H1 (cell line): ENCODE measurements at regions not wholly inside any gene's neighbourhood (a gene's known extent, or its start where the extent isn't known, plus 50 kb on each side); places are given as distances from the start of the nearest gene placed in this dataset.

Experiments used
- CTCF ChIA-PET: fragments of 300-600 bp; sonication (Branson Sonifier 250); formaldehyde crosslinking; loops from one replicate; lab custom pipeline; 2021; ENCODE audit not compliant: partially characterized antibody; lab: Charles Lee
- POLR2A ChIA-PET: fragments of 300-600 bp; sonication (Branson Sonifier 250); formaldehyde crosslinking; loops from one replicate; lab custom pipeline; 2021; ENCODE audit warnings: inconsistent platforms; ENCODE audit not compliant: partially characterized antibody; lab: Charles Lee
- DNase-seq, 2 experiments: peaks; one replicate each; pipeline versions ENCODE4 v3.0.0 to v3.0.0-alpha.2; 2010 to 2022; ENCODE audit warnings: low spot score in 2 of 2, low read depth in 1 of 2, mixed read lengths in 1 of 2
- FAIRE-seq: peaks from 2 replicates; lab custom pipeline; 2011; peaks lifted over from hg19 to GRCh38; lab: Jason Lieb, UNC
- H2AFZ ChIP-seq: 2 replicates; pipeline ENCODE4 v1.8.1; 2012; ENCODE audit warnings: low read length, inconsistent platforms
- H2AK5ac ChIP-seq: 2 replicates; pipeline ENCODE4 v1.6.1; 2013; ENCODE audit warnings: low read depth, low read length
- H2BK120ac ChIP-seq: replicated peaks from 2 replicates; pipeline ENCODE3; 2013; ENCODE audit warnings: low read depth, low read length, inconsistent platforms
- H2BK12ac ChIP-seq: 2 replicates; pipeline ENCODE4 v1.6.1; 2013; ENCODE audit warnings: low read depth, low read length
- H2BK15ac ChIP-seq: 2 replicates; pipeline ENCODE4 v1.6.1; 2013; ENCODE audit warnings: low read length
- H2BK20ac ChIP-seq: 2 replicates; pipeline ENCODE4 v1.6.1; 2013; ENCODE audit warnings: low read length
- H2BK5ac ChIP-seq: 2 replicates; pipeline ENCODE4 v1.6.1; 2013; ENCODE audit warnings: low read depth, low read length
- H3K14ac ChIP-seq: 2 replicates; pipeline ENCODE4 v1.6.1; 2013; ENCODE audit warnings: inconsistent platforms; ENCODE audit not compliant: insufficient read length
- H3K18ac ChIP-seq: 2 replicates; pipeline ENCODE4 v1.6.1; 2013; ENCODE audit warnings: low read length; ENCODE audit errors: extremely low read depth
- H3K23ac ChIP-seq: 2 replicates; pipeline ENCODE4 v1.6.1; 2013; ENCODE audit warnings: inconsistent platforms; ENCODE audit not compliant: insufficient read length
- H3K23me2 ChIP-seq: 2 replicates; pipeline ENCODE4 v1.6.1; 2013; ENCODE audit warnings: low read depth, low read length
- H3K27ac ChIP-seq: 2 replicates; pipeline ENCODE4 v1.6.1; 2011; ENCODE audit warnings: low read depth, low read length, inconsistent platforms
- H3K27me3 ChIP-seq, 4 experiments: replicated peaks in 1 of 4; 1 replicate in 1 of 4; 2 replicates in 3 of 4; pipeline versions ENCODE4 v1.6.1 to v1.8.1; 2011 to 2013; ENCODE audit warnings: low read length in 3 of 4, mild to moderate bottlenecking in 3 of 4, inconsistent platforms in 2 of 4, mixed read lengths in 2 of 4, moderate library complexity in 1 of 4; ENCODE audit not compliant: control insufficient read depth in 3 of 4, insufficient read depth in 3 of 4; ENCODE audit errors: extremely low read depth in 1 of 4
- H3K36me3 ChIP-seq, 4 experiments: 2 replicates each; pipeline versions ENCODE4 v1.6.1 to v1.8.1; 2011 to 2013; ENCODE audit warnings: mild to moderate bottlenecking in 4 of 4, low read length in 3 of 4, moderate library complexity in 2 of 4, control low read depth in 1 of 4, inconsistent platforms in 1 of 4; ENCODE audit not compliant: insufficient read depth in 4 of 4, control insufficient read depth in 2 of 4
- H3K4ac ChIP-seq: replicated peaks from 2 replicates; pipeline ENCODE3; 2013; ENCODE audit warnings: low read length, low read depth, mixed read lengths, inconsistent platforms; ENCODE audit not compliant: insufficient read length
- H3K4me1 ChIP-seq, 4 experiments: replicated peaks in 1 of 4; 1 replicate in 1 of 4; 2 replicates in 3 of 4; pipeline versions ENCODE4 v1.6.1 to v1.8.1; 2011 to 2013; ENCODE audit warnings: low read length in 3 of 4, inconsistent platforms in 2 of 4, mixed read lengths in 1 of 4; ENCODE audit not compliant: insufficient read depth in 4 of 4, control insufficient read depth in 3 of 4
- H3K4me2 ChIP-seq, 2 experiments: 2 replicates each; pipeline versions ENCODE4 v1.6.1 to v1.8.1; 2011 to 2013; ENCODE audit warnings: low read depth in 2 of 2, low read length in 2 of 2, control low read depth in 1 of 2, inconsistent platforms in 1 of 2, mild to moderate bottlenecking in 1 of 2; ENCODE audit not compliant: insufficient read depth in 1 of 2
- H3K4me3 ChIP-seq, 4 experiments: fragments of 200-600, 300-600 bp in 1 of 4; sonication (generic), shearing (Covaris generic), sonication (Bioruptor Twin) in 1 of 4; 2 replicates each; pipeline versions ENCODE4 v1.5.1 to v1.8.1; 2011 to 2016; ENCODE audit warnings: low read length in 4 of 4, low read depth in 3 of 4, control low read depth in 2 of 4, inconsistent platforms in 2 of 4, mild to moderate bottlenecking in 2 of 4, mixed read lengths in 1 of 4, moderate library complexity in 1 of 4; ENCODE audit not compliant: insufficient read depth in 2 of 4; ENCODE audit errors: extremely low read depth in 1 of 4
- H3K56ac ChIP-seq: replicated peaks from 2 replicates; pipeline ENCODE3; 2013; ENCODE audit warnings: low read depth, mild to moderate bottlenecking, mixed read lengths, low read length, inconsistent platforms; ENCODE audit not compliant: insufficient read length
- H3K79me1 ChIP-seq: 2 replicates; pipeline ENCODE4 v1.6.1; 2013; ENCODE audit warnings: low read depth, low read length, control low read depth
- H3K79me2 ChIP-seq, 2 experiments: 2 replicates each; pipeline versions ENCODE4 v1.6.1 to v1.8.1; 2012 to 2013; ENCODE audit warnings: low read length in 2 of 2, mild to moderate bottlenecking in 2 of 2, inconsistent platforms in 1 of 2; ENCODE audit not compliant: insufficient read depth in 2 of 2, control insufficient read depth in 1 of 2
- H3K9ac ChIP-seq, 4 experiments: replicated peaks in 1 of 4; 1 replicate in 1 of 4; 2 replicates in 3 of 4; pipeline versions ENCODE4 v1.6.1 to v1.8.1; 2011 to 2013; ENCODE audit warnings: low read depth in 3 of 4, low read length in 3 of 4, control low read depth in 2 of 4, mild to moderate bottlenecking in 2 of 4, moderate library complexity in 2 of 4, inconsistent platforms in 1 of 4; ENCODE audit errors: extremely low read depth in 1 of 4
- H3K9me3 ChIP-seq, 2 experiments: 2 replicates each; pipeline versions ENCODE4 v1.6.1 to v1.8.1; 2012 to 2013; ENCODE audit warnings: mild to moderate bottlenecking in 2 of 2, moderate library complexity in 2 of 2, control low read depth in 1 of 2, inconsistent platforms in 1 of 2, low read depth in 1 of 2, low read length in 1 of 2, mixed read lengths in 1 of 2; ENCODE audit not compliant: insufficient read depth in 2 of 2
- H4K20me1 ChIP-seq, 2 experiments: replicated peaks in 1 of 2; 2 replicates each; pipeline versions ENCODE3 to v1.8.1; 2011 to 2013; ENCODE audit warnings: inconsistent platforms in 2 of 2, low read length in 2 of 2, mild to moderate bottlenecking in 1 of 2; ENCODE audit not compliant: insufficient read depth in 2 of 2, control insufficient read depth in 1 of 2
- H4K5ac ChIP-seq: 2 replicates; pipeline ENCODE4 v1.6.1; 2013; ENCODE audit warnings: low read length, low read depth, mixed read lengths, inconsistent platforms; ENCODE audit not compliant: insufficient read length
- H4K8ac ChIP-seq: 2 replicates; pipeline ENCODE4 v1.8.0; 2013; ENCODE audit warnings: mild to moderate bottlenecking, moderate library complexity, low read length, inconsistent platforms; ENCODE audit not compliant: insufficient read depth; ENCODE audit errors: extremely low read depth
- H4K91ac ChIP-seq: replicated peaks from 2 replicates; pipeline ENCODE3; 2013; ENCODE audit warnings: low read length, mixed read lengths, inconsistent platforms; ENCODE audit not compliant: insufficient read length
- BACH1 ChIP-seq: IDR thresholded peaks from 2 replicates; pipeline ENCODE4 v1.6.1; 2012; ENCODE audit warnings: low read length, improper control_type of control experiment
- BRCA1 ChIP-seq: IDR thresholded peaks from 2 replicates; pipeline ENCODE4 v1.6.1; 2012; ENCODE audit warnings: low read depth, low read length, improper control_type of control experiment
- CREB1 ChIP-seq: IDR thresholded peaks from 2 replicates; pipeline ENCODE4 v1.6.1; 2012; ENCODE audit warnings: inconsistent platforms
- FOSL1 ChIP-seq: IDR thresholded peaks from 2 replicates; pipeline ENCODE4 v1.6.1; 2011; ENCODE audit warnings: mild to moderate bottlenecking, low read depth, low read length, moderate library complexity; ENCODE audit not compliant: insufficient read depth
- HDAC6 ChIP-seq: IDR thresholded peaks from one replicate; pipeline ENCODE4 v1.7.1; 2012; ENCODE audit warnings: low read depth, mild to moderate bottlenecking, inconsistent platforms, low read length, moderate library complexity
- JUN ChIP-seq: IDR thresholded peaks from 2 replicates; pipeline ENCODE4 v1.6.1; 2011; ENCODE audit warnings: low read depth, mild to moderate bottlenecking, improper control_type of control experiment, low read length
- KDM5A ChIP-seq: fragments of 200-600 bp; IDR thresholded peaks from 2 replicates; pipeline ENCODE4 v1.7.1; 2012; ENCODE audit warnings: mild to moderate bottlenecking, low read length, inconsistent platforms, mixed read lengths
- POLR2A ChIP-seq, 2 experiments: IDR thresholded peaks; 1 replicate in 1 of 2; 2 replicates in 1 of 2; pipeline ENCODE4 v1.6.1; 2011; ENCODE audit warnings: low read depth in 2 of 2, low read length in 2 of 2, mild to moderate bottlenecking in 2 of 2; ENCODE audit errors: control extremely low read depth in 1 of 2
- POU5F1 ChIP-seq: IDR thresholded peaks from 2 replicates; pipeline ENCODE4 v1.6.1; 2011; ENCODE audit warnings: low read depth, mild to moderate bottlenecking, low read length, moderate library complexity
- RFX5 ChIP-seq: IDR thresholded peaks from 2 replicates; pipeline ENCODE4 v1.6.1; 2011; ENCODE audit warnings: low read depth, low read length, improper control_type of control experiment, borderline replicate concordance
- RNF2 ChIP-seq: fragments of 200-900, 300-1000 bp; sonication (generic); IDR thresholded peaks from 2 replicates; pipeline ENCODE4 v1.7.1; 2016; ENCODE audit warnings: borderline replicate concordance, low read depth, mild to moderate bottlenecking, antibody characterized with exemption, low read length; ENCODE audit not compliant: poor library complexity, severe bottlenecking; ENCODE audit errors: missing control alignments
- RXRA ChIP-seq: IDR thresholded peaks from 2 replicates; pipeline ENCODE4 v1.6.1; 2011; ENCODE audit warnings: low read depth, mild to moderate bottlenecking, low read length, moderate library complexity; ENCODE audit not compliant: insufficient read depth
- SP2 ChIP-seq: IDR thresholded peaks from 2 replicates; pipeline ENCODE4 v1.6.1; 2012; ENCODE audit warnings: mild to moderate bottlenecking, low read length, inconsistent platforms
- SP4 ChIP-seq: IDR thresholded peaks from 2 replicates; pipeline ENCODE4 v1.6.1; 2012; ENCODE audit warnings: low read length, inconsistent platforms
- ZNF274 ChIP-seq: IDR thresholded peaks from 2 replicates; pipeline ENCODE4 v1.7.0; 2012; ENCODE audit warnings: low read length, borderline replicate concordance; ENCODE audit errors: extremely low read depth
- WGBS, 2 experiments: shearing (Covaris generic) in 1 of 2; methylation state at CpG; one replicate each; pipeline versions ENCODE4 v1.1.6 to v1.1.7; 2013 to 2015; ENCODE audit warnings: low lambda C conversion rate in 2 of 2, mixed read lengths in 2 of 2, inconsistent platforms in 1 of 2, low coverage in 1 of 2, missing lambda C conversion rate in 1 of 2; ENCODE audit not compliant: insufficient replicate concordance in 2 of 2, insufficient coverage in 1 of 2, insufficient read length in 1 of 2; ENCODE audit errors: extremely low coverage in 1 of 2, missing lambda C conversion rate in 1 of 2; 5-methylcytosine and 5-hydroxymethylcytosine counted together

GRCh38 chr4:156710365-156711192 is 261.0 kb downstream of the PDGFC start:
- Histone ChIP-seq H3K18ac (no peak overlapping the region), H4K8ac (no peak overlapping the region), H2BK120ac (no peak overlapping the region), H3K27me3 (no peaks in the 10 kb centered on the region), H3K56ac (no peak overlapping the region), H4K91ac (no peak overlapping the region), H3K14ac (no peak overlapping the region), H3K4me1 (no peaks in the 10 kb centered on the region), H3K79me2 (no peaks in the 10 kb centered on the region), H3K23ac (no peak overlapping the region), H3K4ac (no peak overlapping the region), H3K9me3 (no peaks in the 10 kb centered on the region), H3K9ac (no peak overlapping the region), H2AFZ (no peak overlapping the region), H2AK5ac (no peak overlapping the region), H2BK5ac (no peak overlapping the region), H3K36me3 (no peaks in the 10 kb centered on the region), H3K4me3 (no peak overlapping the region), H2BK20ac (no peak overlapping the region), H4K5ac (no peak overlapping the region), H3K79me1 (no peaks in the 10 kb centered on the region), H2BK15ac (no peak overlapping the region), H2BK12ac (no peak overlapping the region), H3K27ac (no peak overlapping the region), H3K23me2 (no peaks in the 10 kb centered on the region), H3K4me2 (no peak overlapping the region), H4K20me1 (no peaks in the 10 kb centered on the region)
- no peak for TF ChIP-seq FOSL1
- no peak for TF ChIP-seq HDAC6
- TF ChIP-seq POU5F1, result no peak
- no peak for TF ChIP-seq KDM5A
- TF ChIP-seq SP4, result no peak
- no peak for TF ChIP-seq RFX5
- TF ChIP-seq RXRA, result no peak
- TF ChIP-seq BRCA1, result no peak
- TF ChIP-seq JUN, result no peak
- TF ChIP-seq POLR2A (IDR thresholded peaks at IDR 0.05; ENCODE audit: control extremely low read depth in 1 of 2, low read depth in 2 of 2, low read length in 2 of 2), result no peak
- no peak for TF ChIP-seq CREB1
- no peak for TF ChIP-seq SP2
- TF ChIP-seq BACH1, result no peak
- no peak for TF ChIP-seq ZNF274
- TF ChIP-seq RNF2, result no peak
- ChIA-PET CTCF (no interaction called here), POLR2A (no interaction called here)
- DNase-seq, result no peak
- FAIRE-seq, result no peak
- 88% methylated on average over 4 of the region's 4 CpGs; no CpG with 5 or more reads in 1 of the 2 experiments for WGBS, 2 experiments
